PC-3 (cell line): ENCODE measurements at regions not wholly inside any gene's neighbourhood (a gene's known extent, or its start where the extent isn't known, plus 50 kb on each side); places are given as distances from the start of the nearest gene placed in this dataset.
"Not testable (repeated sequence)": the region's sequence is repeated elsewhere in the genome, so short reads cannot be mapped to it uniquely, and the experiment has no call there.

Experiments used
- ATAC-seq: fragments of 200-7000 bp; cut with Tn5 transposase; 2 replicates; pipeline ENCODE4 v1.9.1; 2020; ENCODE audit warnings: mild to moderate bottlenecking, moderate library complexity
- BruUV-seq: library from RNA; stranded (reverse); fragments of 400-500 nt; replicated peaks from 2 replicates; lab custom pipeline; 2021; lab: Mats Ljungman, UMichigan
- CTCF ChIA-PET: fragments of 300-600 bp; sonication (Branson Sonifier 250); formaldehyde crosslinking; loops from one replicate; lab custom pipeline; 2022; ENCODE audit warnings: antibody characterized with exemption; lab: Charles Lee
- POLR2A ChIA-PET: fragments of 300-600 bp; sonication (Branson Sonifier 250); formaldehyde crosslinking; loops from one replicate; lab custom pipeline; 2022; ENCODE audit warnings: antibody characterized with exemption; ENCODE audit not compliant: unreplicated experiment; lab: Charles Lee
- DNase-seq: peaks from one replicate; pipeline ENCODE4 v3.0.0-alpha.2; 2015
- H2AFZ ChIP-seq: fragments of 300-600 bp; sonication (generic); 2 replicates; pipeline ENCODE4 v1.6.0; 2016; ENCODE audit warnings: antibody characterized with exemption, low read length
- H3F3A ChIP-seq: fragments of 300-600 bp; sonication (generic); one replicate; pipeline ENCODE4 v1.6.0; 2017; ENCODE audit warnings: antibody characterized with exemption, low read length, control low read depth, mild to moderate bottlenecking; ENCODE audit not compliant: unreplicated experiment
- H3K27ac ChIP-seq: fragments of 300-600 bp; sonication (generic); 2 replicates; pipeline ENCODE4 v1.5.1; 2016; ENCODE audit warnings: mild to moderate bottlenecking, low read length
- H3K27me3 ChIP-seq: fragments of 300-600 bp; sonication (generic); 2 replicates; pipeline ENCODE4 v1.6.1; 2016; ENCODE audit warnings: low read length, mixed read lengths
- H3K36me3 ChIP-seq: fragments of 300-600 bp; sonication (generic); 2 replicates; pipeline ENCODE4 v1.6.1; 2016; ENCODE audit warnings: low read depth, mixed run types, low read length, mixed read lengths
- H3K4me1 ChIP-seq: fragments of 300-600 bp; sonication (generic); 2 replicates; pipeline ENCODE4 v1.5.1; 2016; ENCODE audit warnings: low read length; ENCODE audit not compliant: insufficient read depth
- H3K4me2 ChIP-seq: fragments of 300-600 bp; sonication (generic); 2 replicates; pipeline ENCODE4 v1.6.0; 2016; ENCODE audit warnings: low read length
- H3K4me3 ChIP-seq: fragments of 300-600 bp; sonication (generic); 2 replicates; pipeline ENCODE4 v1.5.1; 2016; ENCODE audit warnings: mild to moderate bottlenecking, low read length, mixed read lengths
- H3K79me2 ChIP-seq: fragments of 300-600 bp; sonication (generic); 2 replicates; pipeline ENCODE4 v1.6.1; 2017; ENCODE audit warnings: low read length, mixed read lengths
- H3K9ac ChIP-seq: fragments of 300-600 bp; sonication (generic); 2 replicates; pipeline ENCODE4 v1.6.0; 2016; ENCODE audit warnings: mild to moderate bottlenecking, low read length
- H3K9me2 ChIP-seq: fragments of 300-600 bp; sonication (generic); replicated peaks from 2 replicates; pipeline ENCODE4 v1.6.1; 2016; ENCODE audit warnings: mixed run types, low read length, mixed read lengths
- H3K9me3 ChIP-seq: fragments of 300-600 bp; sonication (generic); 2 replicates; pipeline ENCODE4 v1.6.1; 2016; ENCODE audit warnings: low read length, mixed read lengths
- H4K20me1 ChIP-seq: fragments of 300-600 bp; sonication (generic); 2 replicates; pipeline ENCODE4 v1.6.1; 2016; ENCODE audit warnings: low read length, mixed read lengths
- EZH2 ChIP-seq: fragments of 300-600 bp; sonication (generic); IDR thresholded peaks from one replicate; pipeline ENCODE4 v1.6.1; 2017; ENCODE audit warnings: antibody characterized with exemption, mild to moderate bottlenecking, low read length; ENCODE audit not compliant: unreplicated experiment
- EZH2phosphoT487 ChIP-seq: fragments of 300-600 bp; sonication (generic); IDR thresholded peaks from 2 replicates; pipeline ENCODE4 v1.6.1; 2018; ENCODE audit warnings: mild to moderate bottlenecking, antibody characterized with exemption, low read length, borderline replicate concordance
- intact Hi-C: fragments of 100-400 bp; cut with micrococcal nuclease; formaldehyde crosslinking; loops from 2 replicates; pipeline ENCODE4 v1.9.0; 2023
- TF ChIP-seq, protein P1 (sequence below): fragments of 300-600 bp; sonication (generic); conservative IDR thresholded peaks from 2 replicates; pipeline ENCODE4 v1.5.1; 2017; ENCODE audit warnings: antibody characterized with exemption, low read depth, mild to moderate bottlenecking, low read length

DNA sequence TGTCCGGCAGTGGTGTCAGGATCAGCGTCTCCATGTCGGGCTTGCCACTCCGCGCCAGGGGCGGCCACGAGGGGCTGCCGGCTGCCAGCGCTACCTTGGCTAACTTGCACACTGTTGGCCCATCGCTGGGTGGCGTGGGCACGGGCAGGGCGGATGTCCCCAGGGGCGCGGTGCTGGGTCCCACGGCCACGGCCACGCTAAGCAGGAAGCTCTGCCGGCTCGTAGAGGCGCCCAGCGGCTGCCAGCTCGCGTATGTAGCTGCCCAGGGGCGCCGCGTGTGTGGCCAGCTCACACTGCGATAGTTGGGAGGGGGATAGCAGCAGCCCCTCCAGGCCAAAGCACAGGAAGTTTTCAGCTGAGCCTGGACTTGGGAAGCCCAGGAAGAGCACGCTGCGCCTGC lies 249.4 kb downstream of the ANKRD30B start:
- Histone ChIP-seq H3K9me2 (no peaks in the 10 kb centered on the region), H3K9me3 (no peaks in the 10 kb centered on the region), H3F3A (no peaks in the 10 kb centered on the region), H3K4me2 (no peak overlapping the region), H3K36me3 (no peaks in the 10 kb centered on the region), H3K79me2 (no peaks in the 10 kb centered on the region), H2AFZ (no peak overlapping the region), H3K27me3 (no peaks in the 10 kb centered on the region), H4K20me1 (no peaks in the 10 kb centered on the region), H3K27ac (no peak overlapping the region), H3K9ac (no peak overlapping the region), H3K4me3 (no peak overlapping the region), H3K4me1 (no peaks in the 10 kb centered on the region)
- DNase-seq = no peak
- intact Hi-C loops = no loop called here
- POLR2A ChIA-PET = no interaction called here
- TF ChIP-seq, protein P1, sequence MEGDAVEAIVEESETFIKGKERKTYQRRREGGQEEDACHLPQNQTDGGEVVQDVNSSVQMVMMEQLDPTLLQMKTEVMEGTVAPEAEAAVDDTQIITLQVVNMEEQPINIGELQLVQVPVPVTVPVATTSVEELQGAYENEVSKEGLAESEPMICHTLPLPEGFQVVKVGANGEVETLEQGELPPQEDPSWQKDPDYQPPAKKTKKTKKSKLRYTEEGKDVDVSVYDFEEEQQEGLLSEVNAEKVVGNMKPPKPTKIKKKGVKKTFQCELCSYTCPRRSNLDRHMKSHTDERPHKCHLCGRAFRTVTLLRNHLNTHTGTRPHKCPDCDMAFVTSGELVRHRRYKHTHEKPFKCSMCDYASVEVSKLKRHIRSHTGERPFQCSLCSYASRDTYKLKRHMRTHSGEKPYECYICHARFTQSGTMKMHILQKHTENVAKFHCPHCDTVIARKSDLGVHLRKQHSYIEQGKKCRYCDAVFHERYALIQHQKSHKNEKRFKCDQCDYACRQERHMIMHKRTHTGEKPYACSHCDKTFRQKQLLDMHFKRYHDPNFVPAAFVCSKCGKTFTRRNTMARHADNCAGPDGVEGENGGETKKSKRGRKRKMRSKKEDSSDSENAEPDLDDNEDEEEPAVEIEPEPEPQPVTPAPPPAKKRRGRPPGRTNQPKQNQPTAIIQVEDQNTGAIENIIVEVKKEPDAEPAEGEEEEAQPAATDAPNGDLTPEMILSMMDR = no peak
- no peak for TF ChIP-seq EZH2phosphoT487
- no peak for TF ChIP-seq EZH2
- CTCF ChIA-PET = no interaction called here
- no TSS peak for BruUV-seq
- ATAC-seq = no peak

DNA sequence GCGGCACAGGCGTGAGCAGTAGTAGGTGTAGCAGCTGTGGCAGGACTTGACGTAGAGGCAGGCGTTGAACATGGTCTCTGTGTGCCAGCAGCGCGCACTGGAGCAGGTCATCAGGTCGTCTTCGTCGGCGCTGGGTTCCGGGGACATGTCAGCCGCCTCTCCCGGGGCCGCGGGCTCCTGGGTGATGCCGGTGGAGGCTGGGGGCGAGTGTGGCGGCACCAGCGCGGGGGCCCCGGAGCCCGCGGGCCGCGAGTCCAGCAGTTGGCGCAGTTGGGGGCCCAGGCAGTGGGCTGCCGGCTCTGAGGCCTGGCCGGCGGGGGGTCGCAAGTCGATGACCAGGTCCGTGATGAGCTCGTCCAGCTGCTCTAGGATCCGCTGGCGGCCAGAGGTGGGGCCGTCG lies 249.9 kb downstream of the ANKRD30B start:
- H3K4me3 ChIP-seq, H3F3A ChIP-seq, DNase-seq, H3K36me3 ChIP-seq, H3K9me2 ChIP-seq, CTCF ChIA-PET, H4K20me1 ChIP-seq, POLR2A ChIA-PET, BruUV-seq, H3K27me3 ChIP-seq, intact Hi-C loops, H3K79me2 ChIP-seq, H3K4me1 ChIP-seq, H2AFZ ChIP-seq, H3K4me2 ChIP-seq, ATAC-seq, H3K9me3 ChIP-seq, H3K27ac ChIP-seq, H3K9ac ChIP-seq: not testable (repeated sequence)

DNA sequence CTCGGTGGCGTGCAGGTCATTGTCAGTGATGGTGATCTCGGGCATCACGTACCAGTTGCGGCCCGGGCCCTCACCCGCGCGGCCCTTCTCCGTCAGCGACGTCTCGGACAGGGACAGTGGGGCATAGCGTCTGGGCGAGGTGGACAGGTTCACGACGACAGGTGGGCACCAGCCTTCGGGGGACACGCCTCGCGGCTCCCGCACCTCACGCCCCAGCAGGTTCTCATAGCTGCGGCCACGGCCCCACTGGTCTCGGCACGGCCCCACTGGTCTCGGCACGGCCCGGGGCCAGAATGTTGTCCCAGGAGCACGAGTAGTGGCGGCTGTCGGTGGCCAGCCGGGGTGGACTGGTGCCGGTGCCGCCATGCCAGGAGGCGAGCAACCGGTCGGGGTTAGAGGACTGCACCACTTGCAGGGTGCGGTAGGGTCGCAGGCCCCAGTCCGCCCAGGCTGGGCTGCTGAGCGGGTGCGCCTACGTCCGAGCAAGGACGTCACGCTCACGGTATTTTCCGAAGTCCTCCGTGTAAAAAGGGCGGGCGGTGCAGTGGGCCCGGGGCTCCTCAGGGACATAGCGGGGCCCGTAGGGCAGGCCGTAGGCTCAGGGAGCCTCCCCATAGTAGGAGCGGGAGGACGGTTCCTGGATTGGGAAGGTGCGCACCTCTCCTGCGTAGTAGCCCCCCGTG lies 250.5 kb downstream of the ANKRD30B start:
- H3K9me2 ChIP-seq, H2AFZ ChIP-seq, H3K36me3 ChIP-seq, intact Hi-C loops, H3K4me2 ChIP-seq, CTCF ChIA-PET, H3K4me3 ChIP-seq, H3K79me2 ChIP-seq, H3K27me3 ChIP-seq, H3F3A ChIP-seq, H3K9me3 ChIP-seq, H3K27ac ChIP-seq, DNase-seq, H4K20me1 ChIP-seq, H3K9ac ChIP-seq, POLR2A ChIA-PET, H3K4me1 ChIP-seq, ATAC-seq: not testable (repeated sequence)
- TSS peak; percentile 12 for BruUV-seq
